H1 (cell line): ENCODE measurements at regions not wholly inside any gene's neighbourhood (a gene's known extent, or its start where the extent isn't known, plus 50 kb on each side); places are given as distances from the start of the nearest gene placed in this dataset.
A peak's percentile ranks its signal among the peaks of the same experiment; 100 is the strongest.

Experiments used
- CEBPB ChIP-seq: IDR thresholded peaks from 2 replicates; pipeline ENCODE4 v1.6.1; 2012; ENCODE audit warnings: low read depth, low read length
- CREB1 ChIP-seq: IDR thresholded peaks from 2 replicates; pipeline ENCODE4 v1.6.1; 2012; ENCODE audit warnings: inconsistent platforms
- EZH2 ChIP-seq: fragments of 200-600 bp; sonication (generic); IDR thresholded peaks from 2 replicates; pipeline ENCODE4 v1.7.1; 2012; ENCODE audit warnings: low read depth, mild to moderate bottlenecking, moderate library complexity, low read length, inconsistent platforms; ENCODE audit not compliant: severe bottlenecking
- GABPA ChIP-seq: IDR thresholded peaks from 2 replicates; pipeline ENCODE4 v1.6.1; 2011; ENCODE audit warnings: mild to moderate bottlenecking, low read length, moderate library complexity, borderline replicate concordance; ENCODE audit not compliant: insufficient read depth
- HDAC6 ChIP-seq: IDR thresholded peaks from one replicate; pipeline ENCODE4 v1.7.1; 2012; ENCODE audit warnings: low read depth, mild to moderate bottlenecking, inconsistent platforms, low read length, moderate library complexity
- KDM5A ChIP-seq: fragments of 200-600 bp; IDR thresholded peaks from 2 replicates; pipeline ENCODE4 v1.7.1; 2012; ENCODE audit warnings: mild to moderate bottlenecking, low read length, inconsistent platforms, mixed read lengths
- MAFK ChIP-seq: IDR thresholded peaks from 2 replicates; pipeline ENCODE4 v1.6.1; 2012; ENCODE audit warnings: low read depth, mild to moderate bottlenecking, improper control_type of control experiment, low read length
- POLR2A ChIP-seq, 2 experiments: IDR thresholded peaks; 1 replicate in 1 of 2; 2 replicates in 1 of 2; pipeline ENCODE4 v1.6.1; 2011; ENCODE audit warnings: low read depth in 2 of 2, low read length in 2 of 2, mild to moderate bottlenecking in 2 of 2; ENCODE audit errors: control extremely low read depth in 1 of 2
- POLR2AphosphoS5 ChIP-seq: IDR thresholded peaks from 2 replicates; pipeline ENCODE4 v1.6.1; 2011; ENCODE audit warnings: low read depth, low read length
- RNF2 ChIP-seq: fragments of 200-900, 300-1000 bp; sonication (generic); IDR thresholded peaks from 2 replicates; pipeline ENCODE4 v1.7.1; 2016; ENCODE audit warnings: borderline replicate concordance, low read depth, mild to moderate bottlenecking, antibody characterized with exemption, low read length; ENCODE audit not compliant: poor library complexity, severe bottlenecking; ENCODE audit errors: missing control alignments
- SIX5 ChIP-seq: IDR thresholded peaks from 2 replicates; pipeline ENCODE4 v1.6.1; 2011; ENCODE audit warnings: mild to moderate bottlenecking, low read depth, low read length
- TBP ChIP-seq: IDR thresholded peaks from 2 replicates; pipeline ENCODE4 v1.6.1; 2011; ENCODE audit warnings: low read depth, low read length, improper control_type of control experiment
- ZNF274 ChIP-seq: IDR thresholded peaks from 2 replicates; pipeline ENCODE4 v1.7.0; 2012; ENCODE audit warnings: low read length, borderline replicate concordance; ENCODE audit errors: extremely low read depth
- TF ChIP-seq, protein P1 (sequence below), 3 experiments: IDR thresholded peaks; 1 replicate in 2 of 3; 2 replicates in 1 of 3; pipeline versions ENCODE4 v1.5.1 to v1.6.1; 2011; ENCODE audit warnings: low read length in 3 of 3, mild to moderate bottlenecking in 3 of 3, inconsistent platforms in 2 of 3, low read depth in 1 of 3, moderate library complexity in 1 of 3; ENCODE audit not compliant: insufficient read depth in 1 of 3; ENCODE audit errors: control extremely low read depth in 1 of 3

GRCh38 chr18:78228974-78229373, 750.6 kb upstream of the SALL3 start:
- TF ChIP-seq MAFK = no peak
- TF ChIP-seq KDM5A = no peak
- TF ChIP-seq POLR2AphosphoS5 = no peak
- no peak for TF ChIP-seq POLR2A (IDR thresholded peaks at IDR 0.05; ENCODE audit: control extremely low read depth in 1 of 2, low read depth in 2 of 2, low read length in 2 of 2)
- TF ChIP-seq SIX5 = no peak
- TF ChIP-seq, protein P1, sequence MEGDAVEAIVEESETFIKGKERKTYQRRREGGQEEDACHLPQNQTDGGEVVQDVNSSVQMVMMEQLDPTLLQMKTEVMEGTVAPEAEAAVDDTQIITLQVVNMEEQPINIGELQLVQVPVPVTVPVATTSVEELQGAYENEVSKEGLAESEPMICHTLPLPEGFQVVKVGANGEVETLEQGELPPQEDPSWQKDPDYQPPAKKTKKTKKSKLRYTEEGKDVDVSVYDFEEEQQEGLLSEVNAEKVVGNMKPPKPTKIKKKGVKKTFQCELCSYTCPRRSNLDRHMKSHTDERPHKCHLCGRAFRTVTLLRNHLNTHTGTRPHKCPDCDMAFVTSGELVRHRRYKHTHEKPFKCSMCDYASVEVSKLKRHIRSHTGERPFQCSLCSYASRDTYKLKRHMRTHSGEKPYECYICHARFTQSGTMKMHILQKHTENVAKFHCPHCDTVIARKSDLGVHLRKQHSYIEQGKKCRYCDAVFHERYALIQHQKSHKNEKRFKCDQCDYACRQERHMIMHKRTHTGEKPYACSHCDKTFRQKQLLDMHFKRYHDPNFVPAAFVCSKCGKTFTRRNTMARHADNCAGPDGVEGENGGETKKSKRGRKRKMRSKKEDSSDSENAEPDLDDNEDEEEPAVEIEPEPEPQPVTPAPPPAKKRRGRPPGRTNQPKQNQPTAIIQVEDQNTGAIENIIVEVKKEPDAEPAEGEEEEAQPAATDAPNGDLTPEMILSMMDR (IDR thresholded peaks at IDR 0.05; ENCODE audit: control extremely low read depth in 1 of 3, insufficient read depth in 1 of 3, low read depth in 1 of 3, low read length in 3 of 3) = no peak
- TF ChIP-seq EZH2 = no peak
- TF ChIP-seq ZNF274 = no peak
- TF ChIP-seq HDAC6 = no peak
- TF ChIP-seq TBP = no peak
- TF ChIP-seq GABPA = no peak
- peak; percentile 29; the same call in 1 of the 2 replicates for TF ChIP-seq CREB1
- TF ChIP-seq RNF2 = no peak
- TF ChIP-seq CEBPB = no peak
